H1 (cell line): ENCODE measurements at regions not wholly inside any gene's neighbourhood (a gene's known extent, or its start where the extent isn't known, plus 50 kb on each side); places are given as distances from the start of the nearest gene placed in this dataset.

Source experiments
- CTCF ChIA-PET: fragments of 300-600 bp; sonication (Branson Sonifier 250); formaldehyde crosslinking; loops from one replicate; lab custom pipeline; 2021; ENCODE audit not compliant: partially characterized antibody; lab: Charles Lee
- POLR2A ChIA-PET: fragments of 300-600 bp; sonication (Branson Sonifier 250); formaldehyde crosslinking; loops from one replicate; lab custom pipeline; 2021; ENCODE audit warnings: inconsistent platforms; ENCODE audit not compliant: partially characterized antibody; lab: Charles Lee
- DNase-seq, 2 experiments: peaks; one replicate each; pipeline versions ENCODE4 v3.0.0 to v3.0.0-alpha.2; 2010 to 2022; ENCODE audit warnings: low spot score in 2 of 2, low read depth in 1 of 2, mixed read lengths in 1 of 2
- FAIRE-seq: peaks from 2 replicates; lab custom pipeline; 2011; peaks lifted over from hg19 to GRCh38; lab: Jason Lieb, UNC
- H2AFZ ChIP-seq: 2 replicates; pipeline ENCODE4 v1.8.1; 2012; ENCODE audit warnings: low read length, inconsistent platforms
- H2AK5ac ChIP-seq: 2 replicates; pipeline ENCODE4 v1.6.1; 2013; ENCODE audit warnings: low read depth, low read length
- H2BK120ac ChIP-seq: replicated peaks from 2 replicates; pipeline ENCODE3; 2013; ENCODE audit warnings: low read depth, low read length, inconsistent platforms
- H2BK12ac ChIP-seq: 2 replicates; pipeline ENCODE4 v1.6.1; 2013; ENCODE audit warnings: low read depth, low read length
- H2BK15ac ChIP-seq: 2 replicates; pipeline ENCODE4 v1.6.1; 2013; ENCODE audit warnings: low read length
- H2BK20ac ChIP-seq: 2 replicates; pipeline ENCODE4 v1.6.1; 2013; ENCODE audit warnings: low read length
- H2BK5ac ChIP-seq: 2 replicates; pipeline ENCODE4 v1.6.1; 2013; ENCODE audit warnings: low read depth, low read length
- H3K14ac ChIP-seq: 2 replicates; pipeline ENCODE4 v1.6.1; 2013; ENCODE audit warnings: inconsistent platforms; ENCODE audit not compliant: insufficient read length
- H3K18ac ChIP-seq: 2 replicates; pipeline ENCODE4 v1.6.1; 2013; ENCODE audit warnings: low read length; ENCODE audit errors: extremely low read depth
- H3K23ac ChIP-seq: 2 replicates; pipeline ENCODE4 v1.6.1; 2013; ENCODE audit warnings: inconsistent platforms; ENCODE audit not compliant: insufficient read length
- H3K23me2 ChIP-seq: 2 replicates; pipeline ENCODE4 v1.6.1; 2013; ENCODE audit warnings: low read depth, low read length
- H3K27ac ChIP-seq: 2 replicates; pipeline ENCODE4 v1.6.1; 2011; ENCODE audit warnings: low read depth, low read length, inconsistent platforms
- H3K27me3 ChIP-seq, 4 experiments: replicated peaks in 1 of 4; 1 replicate in 1 of 4; 2 replicates in 3 of 4; pipeline versions ENCODE4 v1.6.1 to v1.8.1; 2011 to 2013; ENCODE audit warnings: low read length in 3 of 4, mild to moderate bottlenecking in 3 of 4, inconsistent platforms in 2 of 4, mixed read lengths in 2 of 4, moderate library complexity in 1 of 4; ENCODE audit not compliant: control insufficient read depth in 3 of 4, insufficient read depth in 3 of 4; ENCODE audit errors: extremely low read depth in 1 of 4
- H3K36me3 ChIP-seq, 4 experiments: 2 replicates each; pipeline versions ENCODE4 v1.6.1 to v1.8.1; 2011 to 2013; ENCODE audit warnings: mild to moderate bottlenecking in 4 of 4, low read length in 3 of 4, moderate library complexity in 2 of 4, control low read depth in 1 of 4, inconsistent platforms in 1 of 4; ENCODE audit not compliant: insufficient read depth in 4 of 4, control insufficient read depth in 2 of 4
- H3K4ac ChIP-seq: replicated peaks from 2 replicates; pipeline ENCODE3; 2013; ENCODE audit warnings: low read length, low read depth, mixed read lengths, inconsistent platforms; ENCODE audit not compliant: insufficient read length
- H3K4me1 ChIP-seq, 4 experiments: replicated peaks in 1 of 4; 1 replicate in 1 of 4; 2 replicates in 3 of 4; pipeline versions ENCODE4 v1.6.1 to v1.8.1; 2011 to 2013; ENCODE audit warnings: low read length in 3 of 4, inconsistent platforms in 2 of 4, mixed read lengths in 1 of 4; ENCODE audit not compliant: insufficient read depth in 4 of 4, control insufficient read depth in 3 of 4
- H3K4me2 ChIP-seq, 2 experiments: 2 replicates each; pipeline versions ENCODE4 v1.6.1 to v1.8.1; 2011 to 2013; ENCODE audit warnings: low read depth in 2 of 2, low read length in 2 of 2, control low read depth in 1 of 2, inconsistent platforms in 1 of 2, mild to moderate bottlenecking in 1 of 2; ENCODE audit not compliant: insufficient read depth in 1 of 2
- H3K4me3 ChIP-seq, 4 experiments: fragments of 200-600, 300-600 bp in 1 of 4; sonication (generic), shearing (Covaris generic), sonication (Bioruptor Twin) in 1 of 4; 2 replicates each; pipeline versions ENCODE4 v1.5.1 to v1.8.1; 2011 to 2016; ENCODE audit warnings: low read length in 4 of 4, low read depth in 3 of 4, control low read depth in 2 of 4, inconsistent platforms in 2 of 4, mild to moderate bottlenecking in 2 of 4, mixed read lengths in 1 of 4, moderate library complexity in 1 of 4; ENCODE audit not compliant: insufficient read depth in 2 of 4; ENCODE audit errors: extremely low read depth in 1 of 4
- H3K56ac ChIP-seq: replicated peaks from 2 replicates; pipeline ENCODE3; 2013; ENCODE audit warnings: low read depth, mild to moderate bottlenecking, mixed read lengths, low read length, inconsistent platforms; ENCODE audit not compliant: insufficient read length
- H3K79me1 ChIP-seq: 2 replicates; pipeline ENCODE4 v1.6.1; 2013; ENCODE audit warnings: low read depth, low read length, control low read depth
- H3K79me2 ChIP-seq, 2 experiments: 2 replicates each; pipeline versions ENCODE4 v1.6.1 to v1.8.1; 2012 to 2013; ENCODE audit warnings: low read length in 2 of 2, mild to moderate bottlenecking in 2 of 2, inconsistent platforms in 1 of 2; ENCODE audit not compliant: insufficient read depth in 2 of 2, control insufficient read depth in 1 of 2
- H3K9ac ChIP-seq, 4 experiments: replicated peaks in 1 of 4; 1 replicate in 1 of 4; 2 replicates in 3 of 4; pipeline versions ENCODE4 v1.6.1 to v1.8.1; 2011 to 2013; ENCODE audit warnings: low read depth in 3 of 4, low read length in 3 of 4, control low read depth in 2 of 4, mild to moderate bottlenecking in 2 of 4, moderate library complexity in 2 of 4, inconsistent platforms in 1 of 4; ENCODE audit errors: extremely low read depth in 1 of 4
- H3K9me3 ChIP-seq, 2 experiments: 2 replicates each; pipeline versions ENCODE4 v1.6.1 to v1.8.1; 2012 to 2013; ENCODE audit warnings: mild to moderate bottlenecking in 2 of 2, moderate library complexity in 2 of 2, control low read depth in 1 of 2, inconsistent platforms in 1 of 2, low read depth in 1 of 2, low read length in 1 of 2, mixed read lengths in 1 of 2; ENCODE audit not compliant: insufficient read depth in 2 of 2
- H4K20me1 ChIP-seq, 2 experiments: replicated peaks in 1 of 2; 2 replicates each; pipeline versions ENCODE3 to v1.8.1; 2011 to 2013; ENCODE audit warnings: inconsistent platforms in 2 of 2, low read length in 2 of 2, mild to moderate bottlenecking in 1 of 2; ENCODE audit not compliant: insufficient read depth in 2 of 2, control insufficient read depth in 1 of 2
- H4K5ac ChIP-seq: 2 replicates; pipeline ENCODE4 v1.6.1; 2013; ENCODE audit warnings: low read length, low read depth, mixed read lengths, inconsistent platforms; ENCODE audit not compliant: insufficient read length
- H4K8ac ChIP-seq: 2 replicates; pipeline ENCODE4 v1.8.0; 2013; ENCODE audit warnings: mild to moderate bottlenecking, moderate library complexity, low read length, inconsistent platforms; ENCODE audit not compliant: insufficient read depth; ENCODE audit errors: extremely low read depth
- H4K91ac ChIP-seq: replicated peaks from 2 replicates; pipeline ENCODE3; 2013; ENCODE audit warnings: low read length, mixed read lengths, inconsistent platforms; ENCODE audit not compliant: insufficient read length
- BACH1 ChIP-seq: IDR thresholded peaks from 2 replicates; pipeline ENCODE4 v1.6.1; 2012; ENCODE audit warnings: low read length, improper control_type of control experiment
- BRCA1 ChIP-seq: IDR thresholded peaks from 2 replicates; pipeline ENCODE4 v1.6.1; 2012; ENCODE audit warnings: low read depth, low read length, improper control_type of control experiment
- SIRT6 ChIP-seq: IDR thresholded peaks from one replicate; pipeline ENCODE4 v1.7.1; 2012; ENCODE audit warnings: low read length, inconsistent platforms
- SP1 ChIP-seq: IDR thresholded peaks from 2 replicates; pipeline ENCODE4 v1.6.1; 2011; ENCODE audit warnings: low read depth, low read length
- SP2 ChIP-seq: IDR thresholded peaks from 2 replicates; pipeline ENCODE4 v1.6.1; 2012; ENCODE audit warnings: mild to moderate bottlenecking, low read length, inconsistent platforms
- SP4 ChIP-seq: IDR thresholded peaks from 2 replicates; pipeline ENCODE4 v1.6.1; 2012; ENCODE audit warnings: low read length, inconsistent platforms
- TBP ChIP-seq: IDR thresholded peaks from 2 replicates; pipeline ENCODE4 v1.6.1; 2011; ENCODE audit warnings: low read depth, low read length, improper control_type of control experiment
- YY1 ChIP-seq: IDR thresholded peaks from 2 replicates; pipeline ENCODE4 v1.6.1; 2011; ENCODE audit warnings: low read depth, mild to moderate bottlenecking, low read length
- ZNF274 ChIP-seq: IDR thresholded peaks from 2 replicates; pipeline ENCODE4 v1.7.0; 2012; ENCODE audit warnings: low read length, borderline replicate concordance; ENCODE audit errors: extremely low read depth
- WGBS, 2 experiments: shearing (Covaris generic) in 1 of 2; methylation state at CpG; one replicate each; pipeline versions ENCODE4 v1.1.6 to v1.1.7; 2013 to 2015; ENCODE audit warnings: low lambda C conversion rate in 2 of 2, mixed read lengths in 2 of 2, inconsistent platforms in 1 of 2, low coverage in 1 of 2, missing lambda C conversion rate in 1 of 2; ENCODE audit not compliant: insufficient replicate concordance in 2 of 2, insufficient coverage in 1 of 2, insufficient read length in 1 of 2; ENCODE audit errors: extremely low coverage in 1 of 2, missing lambda C conversion rate in 1 of 2; 5-methylcytosine and 5-hydroxymethylcytosine counted together

DNA sequence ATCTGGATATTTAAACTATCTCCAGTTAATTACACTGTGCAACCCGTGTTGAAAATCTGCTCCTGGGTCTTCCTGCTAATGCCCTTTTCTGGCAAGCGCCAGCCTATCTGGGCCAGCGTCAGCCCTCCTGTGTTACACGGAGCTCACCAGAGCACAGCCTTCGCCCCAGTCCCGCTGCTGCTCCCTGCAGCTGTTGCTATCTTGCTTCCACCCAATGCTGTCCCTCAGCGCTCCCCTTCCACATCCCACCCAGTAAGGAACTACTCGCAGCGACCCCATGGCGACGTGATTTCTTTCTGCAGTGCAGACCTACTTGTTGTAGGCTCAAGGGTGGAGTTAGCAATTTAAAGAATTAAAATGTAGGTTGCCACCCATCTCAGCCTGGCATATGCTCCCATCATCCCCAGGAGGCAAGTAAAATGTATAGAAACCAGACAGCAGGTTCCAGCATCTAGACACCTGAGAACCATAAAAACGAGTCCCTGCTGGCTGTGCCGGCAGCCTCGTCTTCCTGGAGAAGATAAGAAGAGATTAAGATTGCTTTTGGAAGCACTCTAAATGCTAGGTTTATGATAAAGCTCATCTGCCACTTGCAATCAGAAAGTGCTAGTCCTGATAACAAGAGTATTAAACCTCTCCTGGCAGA, 254.3 kb upstream of the FOXQ1 start:
- no peak overlapping the region for H2BK120ac ChIP-seq
- POLR2A ChIA-PET: no interaction called here

More for the DNA sequence above, 254.3 kb upstream of the FOXQ1 start:
- CTCF ChIA-PET: no interaction called here
- Histone ChIP-seq H2BK20ac (no peak overlapping the region), H3K36me3 (no peaks in the 10 kb centered on the region), H4K20me1 (peaks cover 0 to 2% of the 10 kb centered on the region in 2 experiments), H4K5ac (no peak overlapping the region), H3K23me2 (peaks cover 6% of the 10 kb centered on the region; the same call in 1 of the 2 replicates), H2AK5ac (no peak overlapping the region), H3K27ac (no peak overlapping the region), H3K14ac (no peak overlapping the region), H3K4me1 (0 out of 7 replicates have a peak, but pooled peaks cover 0 to 2% (median 0%) of the 10 kb centered on the region in 4 experiments), H4K91ac (no peak overlapping the region), H3K9ac (no peak overlapping the region), H3K4me3 (no peak overlapping the region), H2AFZ (no peak overlapping the region), H3K79me2 (peaks cover 0 to 3% of the 10 kb centered on the region in 2 experiments; a peak in 1 of 4 replicates), H3K27me3 (no peaks in the 10 kb centered on the region), H2BK5ac (no peak overlapping the region), H2BK15ac (no peak overlapping the region), H2BK12ac (no peak overlapping the region), H3K18ac (no peak overlapping the region), H3K56ac (no peak overlapping the region), H3K79me1 (no peaks in the 10 kb centered on the region), H3K9me3 (no peaks in the 10 kb centered on the region; a peak in 1 of 4 replicates), H3K23ac (no peak overlapping the region), H3K4me2 (no peak overlapping the region), H3K4ac (no peak overlapping the region), H4K8ac (no peak overlapping the region)
- FAIRE-seq (no peak), DNase-seq (no peak)
- no peak for TF ChIP-seq SP2
- no peak for TF ChIP-seq BACH1
- TF ChIP-seq SIRT6: no peak
- TF ChIP-seq SP1: no peak
- no peak for TF ChIP-seq BRCA1
- no peak for TF ChIP-seq TBP
- no peak for TF ChIP-seq SP4
- no peak for TF ChIP-seq YY1
- TF ChIP-seq ZNF274: no peak
- WGBS, 2 experiments: 91% methylated on average over 14 of the region's 14 CpGs; no CpG with 5 or more reads in 1 of the 2 experiments
